MM.1S (cell line): ENCODE measurements at regions not wholly inside any gene's neighbourhood (a gene's known extent, or its start where the extent isn't known, plus 50 kb on each side); places are given as distances from the start of the nearest gene placed in this dataset.

Experiments used
- DNase-seq: peaks from one replicate; pipeline ENCODE4 v3.0.0-alpha.2; 2015
- H2AFZ ChIP-seq: fragments of 300-600 bp; sonication (generic); 2 replicates; pipeline ENCODE4 v1.6.0; 2016; ENCODE audit warnings: antibody characterized with exemption, low read length
- H3F3A ChIP-seq: fragments of 300-600 bp; sonication (generic); 2 replicates; pipeline ENCODE4 v1.6.1; 2016; ENCODE audit warnings: mild to moderate bottlenecking, antibody characterized with exemption, low read length, moderate library complexity, mixed read lengths; ENCODE audit not compliant: insufficient read depth
- H3K27ac ChIP-seq: fragments of 300-600 bp; sonication (generic); 2 replicates; pipeline ENCODE4 v1.5.1; 2016; ENCODE audit warnings: mild to moderate bottlenecking, low read length
- H3K27me3 ChIP-seq: fragments of 300-600 bp; sonication (generic); replicated peaks from 2 replicates; pipeline ENCODE4 v1.6.0; 2016; ENCODE audit warnings: low read length; ENCODE audit not compliant: insufficient read depth
- H3K36me3 ChIP-seq: fragments of 300-600 bp; sonication (generic); replicated peaks from 2 replicates; pipeline ENCODE4 v1.6.1; 2016; ENCODE audit warnings: mild to moderate bottlenecking, low read length, mixed read lengths; ENCODE audit not compliant: insufficient read depth
- H3K4me1 ChIP-seq: fragments of 300-600 bp; sonication (generic); 2 replicates; pipeline ENCODE4 v1.6.1; 2016; ENCODE audit warnings: low read length, mixed read lengths
- H3K4me2 ChIP-seq: fragments of 300-600 bp; sonication (generic); 2 replicates; pipeline ENCODE4 v1.6.0; 2016; ENCODE audit warnings: low read depth, low read length
- H3K4me3 ChIP-seq: fragments of 300-600 bp; sonication (generic); 2 replicates; pipeline ENCODE4 v1.5.1; 2016; ENCODE audit warnings: low read length, mixed read lengths
- H3K79me2 ChIP-seq: fragments of 300-600 bp; sonication (generic); 2 replicates; pipeline ENCODE4 v1.6.1; 2016; ENCODE audit warnings: mixed run types, low read length, mixed read lengths
- H3K9ac ChIP-seq: fragments of 300-600 bp; sonication (generic); 2 replicates; pipeline ENCODE4 v1.6.1; 2016; ENCODE audit warnings: low read length, mixed read lengths
- H3K9me2 ChIP-seq: fragments of 300-600 bp; sonication (generic); replicated peaks from 2 replicates; pipeline ENCODE4 v1.6.1; 2016; ENCODE audit warnings: mild to moderate bottlenecking, low read length, mixed read lengths; ENCODE audit not compliant: insufficient read depth
- H3K9me3 ChIP-seq: fragments of 300-600 bp; sonication (generic); replicated peaks from 2 replicates; pipeline ENCODE4 v1.6.1; 2016; ENCODE audit warnings: mild to moderate bottlenecking, low read length, mixed read lengths; ENCODE audit not compliant: insufficient read depth
- H4K20me1 ChIP-seq: fragments of 300-600 bp; sonication (generic); 2 replicates; pipeline ENCODE4 v1.6.1; 2016; ENCODE audit warnings: mild to moderate bottlenecking, low read length, moderate library complexity, mixed read lengths; ENCODE audit not compliant: insufficient read depth
- CTCF ChIP-seq: fragments of 300-600 bp; sonication (generic); IDR thresholded peaks from 2 replicates; pipeline ENCODE4 v1.5.1; 2016; ENCODE audit warnings: antibody characterized with exemption, low read length, mixed read lengths
- EZH2 ChIP-seq: fragments of 300-600 bp; sonication (generic); optimal IDR thresholded peaks from 2 replicates; pipeline ENCODE3; 2017; ENCODE audit warnings: low read depth, mild to moderate bottlenecking, antibody characterized with exemption, low read length, mixed read lengths
- EZH2phosphoT487 ChIP-seq: fragments of 300-600 bp; sonication (generic); IDR thresholded peaks from 2 replicates; pipeline ENCODE4 v1.6.1; 2018; ENCODE audit warnings: antibody characterized with exemption, low read length

- no peaks in the 10 kb centered on the region for H3K4me1 ChIP-seq
- DNase-seq = no peak
- H3F3A ChIP-seq = no peaks in the 10 kb centered on the region; the same call in 1 of the 2 replicates
- TF ChIP-seq CTCF (no peak), EZH2 (no peak), EZH2phosphoT487 (no peak)
- H3K27ac ChIP-seq = no peak overlapping the region
- no peaks in the 10 kb centered on the region for H3K9me2 ChIP-seq
- H3K79me2 ChIP-seq = no peaks in the 10 kb centered on the region
- no peaks in the 10 kb centered on the region for H3K9me3 ChIP-seq
- no peak overlapping the region for H3K4me3 ChIP-seq
- no peaks in the 10 kb centered on the region for H3K36me3 ChIP-seq
- H2AFZ ChIP-seq = no peak overlapping the region
- H4K20me1 ChIP-seq = no peaks in the 10 kb centered on the region
- H3K9ac ChIP-seq = no peak overlapping the region
- H3K4me2 ChIP-seq = no peak overlapping the region
- H3K27me3 ChIP-seq = no peaks in the 10 kb centered on the region
Measured at GRCh38 chr13:107202371-107203023, 634.6 kb upstream of the ARGLU1 start.

GRCh38 chr13:107200491-107200890 is 632.6 kb upstream of the ARGLU1 start:
- no peaks in the 10 kb centered on the region; the same call in 1 of the 2 replicates for H3F3A ChIP-seq
- no peaks in the 10 kb centered on the region for H3K9me3 ChIP-seq
- no peaks in the 10 kb centered on the region for H3K9me2 ChIP-seq
- no peak overlapping the region for H3K9ac ChIP-seq
- TF ChIP-seq EZH2phosphoT487 = no peak
- no peak for TF ChIP-seq EZH2
- no peak overlapping the region for H3K4me2 ChIP-seq
- no peak overlapping the region for H3K4me3 ChIP-seq
- H3K79me2 ChIP-seq = no peaks in the 10 kb centered on the region
- no peaks in the 10 kb centered on the region for H3K27me3 ChIP-seq
- no peaks in the 10 kb centered on the region for H3K36me3 ChIP-seq
- H3K27ac ChIP-seq = no peak overlapping the region
- H4K20me1 ChIP-seq = no peaks in the 10 kb centered on the region
- no peaks in the 10 kb centered on the region for H3K4me1 ChIP-seq
- DNase-seq = no peak
- no peak overlapping the region for H2AFZ ChIP-seq

- Histone ChIP-seq H4K20me1 (no peaks in the 10 kb centered on the region), H3F3A (no peaks in the 10 kb centered on the region), H3K79me2 (no peaks in the 10 kb centered on the region), H2AFZ (no peak overlapping the region), H3K4me3 (no peak overlapping the region), H3K27me3 (no peaks in the 10 kb centered on the region), H3K9me2 (no peaks in the 10 kb centered on the region), H3K27ac (no peak overlapping the region), H3K36me3 (no peaks in the 10 kb centered on the region), H3K9ac (no peak overlapping the region), H3K4me2 (no peak overlapping the region), H3K9me3 (no peaks in the 10 kb centered on the region), H3K4me1 (no peaks in the 10 kb centered on the region)
- no peak for TF ChIP-seq EZH2
- no peak for TF ChIP-seq EZH2phosphoT487
- no peak for TF ChIP-seq CTCF
- no peak for DNase-seq
Measured at GRCh38 chr13:107192289-107192688, 624.4 kb upstream of the ARGLU1 start.

GRCh38 chr13:107190065-107190464 is 622.1 kb upstream of the ARGLU1 start:
- DNase-seq = no peak
- Histone ChIP-seq H3K9me2 (no peaks in the 10 kb centered on the region), H3K4me1 (no peaks in the 10 kb centered on the region), H3K36me3 (no peaks in the 10 kb centered on the region), H3K9me3 (no peaks in the 10 kb centered on the region), H4K20me1 (no peaks in the 10 kb centered on the region), H3K9ac (no peak overlapping the region), H3K4me2 (no peak overlapping the region), H3F3A (no peaks in the 10 kb centered on the region), H2AFZ (no peak overlapping the region), H3K27ac (no peak overlapping the region), H3K79me2 (no peaks in the 10 kb centered on the region), H3K4me3 (no peak overlapping the region), H3K27me3 (no peaks in the 10 kb centered on the region)
- no peak for TF ChIP-seq EZH2
- TF ChIP-seq EZH2phosphoT487 = no peak
- TF ChIP-seq CTCF = no peak
